ENCODE measurements at regions not wholly inside any gene's neighbourhood (a gene's known extent, or its start where the extent isn't known, plus 50 kb on each side); places are given as distances from the start of the nearest gene placed in this dataset.

DNA sequence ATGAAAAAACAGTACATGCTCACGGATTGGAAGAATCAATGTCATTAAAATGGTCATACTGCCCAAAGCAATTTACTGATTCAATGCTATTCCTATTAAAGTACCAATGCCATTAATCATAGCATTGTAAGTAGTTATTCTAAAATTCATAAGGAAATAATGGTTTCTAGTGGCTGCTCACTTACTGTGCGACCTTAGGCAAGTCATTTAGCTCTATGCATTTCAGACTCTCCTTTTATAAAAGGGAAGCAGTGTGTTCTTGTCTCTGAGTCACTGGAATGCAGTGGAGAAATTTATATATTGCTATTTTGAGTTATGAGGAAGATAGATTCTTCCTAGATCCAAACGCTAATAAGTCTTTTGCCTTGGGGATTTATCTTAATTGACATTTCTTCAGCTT is 174.8 kb downstream of the KCNA4 start:
- H3K9me3 Mint-ChIP-seq (ENCODE audit: low read depth): no peaks in the 10 kb centered on the region
- no peaks in the 10 kb centered on the region for H3K27me3 Mint-ChIP-seq (ENCODE audit: low read depth)
- H3K4me1 Mint-ChIP-seq (ENCODE audit: low read depth): no peaks in the 10 kb centered on the region
- TF ChIP-seq, protein P1, sequence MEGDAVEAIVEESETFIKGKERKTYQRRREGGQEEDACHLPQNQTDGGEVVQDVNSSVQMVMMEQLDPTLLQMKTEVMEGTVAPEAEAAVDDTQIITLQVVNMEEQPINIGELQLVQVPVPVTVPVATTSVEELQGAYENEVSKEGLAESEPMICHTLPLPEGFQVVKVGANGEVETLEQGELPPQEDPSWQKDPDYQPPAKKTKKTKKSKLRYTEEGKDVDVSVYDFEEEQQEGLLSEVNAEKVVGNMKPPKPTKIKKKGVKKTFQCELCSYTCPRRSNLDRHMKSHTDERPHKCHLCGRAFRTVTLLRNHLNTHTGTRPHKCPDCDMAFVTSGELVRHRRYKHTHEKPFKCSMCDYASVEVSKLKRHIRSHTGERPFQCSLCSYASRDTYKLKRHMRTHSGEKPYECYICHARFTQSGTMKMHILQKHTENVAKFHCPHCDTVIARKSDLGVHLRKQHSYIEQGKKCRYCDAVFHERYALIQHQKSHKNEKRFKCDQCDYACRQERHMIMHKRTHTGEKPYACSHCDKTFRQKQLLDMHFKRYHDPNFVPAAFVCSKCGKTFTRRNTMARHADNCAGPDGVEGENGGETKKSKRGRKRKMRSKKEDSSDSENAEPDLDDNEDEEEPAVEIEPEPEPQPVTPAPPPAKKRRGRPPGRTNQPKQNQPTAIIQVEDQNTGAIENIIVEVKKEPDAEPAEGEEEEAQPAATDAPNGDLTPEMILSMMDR (IDR thresholded peaks at IDR 0.05): no peak
- DNase-seq (ENCODE audit: low spot score): no peak
- H3K4me3 Mint-ChIP-seq (ENCODE audit: unreplicated experiment): no peak overlapping the region
- H3K36me3 Mint-ChIP-seq (ENCODE audit: low read depth): no peaks in the 10 kb centered on the region
- no peak overlapping the region for H3K27ac Mint-ChIP-seq (ENCODE audit: unreplicated experiment)

DNA sequence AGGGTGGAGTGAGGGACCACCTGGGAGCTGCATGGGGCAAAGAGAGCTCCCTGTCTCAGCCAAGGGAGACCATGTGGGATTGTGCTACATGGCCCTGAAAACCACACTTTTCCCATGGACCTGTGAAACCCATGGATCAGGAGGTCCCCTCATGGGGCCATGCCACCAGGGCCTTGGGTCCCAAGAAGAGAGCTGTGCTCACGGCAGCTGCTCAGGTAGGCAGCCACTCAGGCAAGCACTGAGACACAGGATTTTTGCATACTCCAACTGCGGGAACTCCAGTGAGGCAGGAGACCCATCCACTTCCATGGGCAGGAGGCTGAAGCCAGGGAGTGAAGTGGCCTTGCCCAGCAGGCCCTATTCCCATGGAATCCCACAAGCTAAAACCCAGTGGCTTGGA is 190.0 kb downstream of the KCNA4 start:
- TF ChIP-seq, protein P1 (IDR thresholded peaks at IDR 0.05): no peak
- Mint-ChIP-seq H3K36me3 (ENCODE audit: low read depth) (no peaks in the 10 kb centered on the region), H3K4me3 (ENCODE audit: unreplicated experiment) (no peak overlapping the region), H3K27ac (ENCODE audit: unreplicated experiment) (no peak overlapping the region), H3K27me3 (ENCODE audit: low read depth) (peaks cover 2% of the 10 kb centered on the region), H3K9me3 (ENCODE audit: low read depth) (peaks cover 6% of the 10 kb centered on the region), H3K4me1 (ENCODE audit: low read depth) (no peaks in the 10 kb centered on the region)
- peak; percentile 46 for DNase-seq (ENCODE audit: low spot score)

DNA sequence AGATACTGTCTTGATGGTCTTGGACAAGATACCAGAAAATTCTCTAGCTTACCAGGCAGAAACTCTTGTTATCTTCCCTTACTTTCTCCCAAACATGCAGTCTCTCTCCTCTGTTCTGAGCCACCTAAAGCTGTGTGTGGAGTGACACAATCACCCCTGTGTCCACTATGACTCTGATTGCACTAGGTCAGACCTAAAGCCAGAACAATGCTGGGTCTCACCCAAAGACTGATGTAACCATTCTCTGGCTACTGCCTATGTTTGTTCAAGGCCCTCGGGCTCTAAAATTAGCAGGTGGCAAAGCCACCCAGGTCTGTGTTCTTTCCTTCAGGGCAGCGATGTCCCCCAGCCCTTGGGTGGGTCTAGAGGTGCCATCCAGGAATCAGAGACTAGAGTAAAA is 200.5 kb downstream of the KCNA4 start:
- H3K4me1 Mint-ChIP-seq (ENCODE audit: low read depth): no peaks in the 10 kb centered on the region
- H3K27ac Mint-ChIP-seq (ENCODE audit: unreplicated experiment): no peak overlapping the region
- TF ChIP-seq, protein P1 (IDR thresholded peaks at IDR 0.05): no peak
- H3K36me3 Mint-ChIP-seq (ENCODE audit: low read depth): no peaks in the 10 kb centered on the region
- no peak for DNase-seq (ENCODE audit: low spot score)
- no peak overlapping the region for H3K4me3 Mint-ChIP-seq (ENCODE audit: unreplicated experiment)
- peaks cover 15% of the 10 kb centered on the region for H3K9me3 Mint-ChIP-seq (ENCODE audit: low read depth)
- H3K27me3 Mint-ChIP-seq (ENCODE audit: low read depth): no peaks in the 10 kb centered on the region

DNA sequence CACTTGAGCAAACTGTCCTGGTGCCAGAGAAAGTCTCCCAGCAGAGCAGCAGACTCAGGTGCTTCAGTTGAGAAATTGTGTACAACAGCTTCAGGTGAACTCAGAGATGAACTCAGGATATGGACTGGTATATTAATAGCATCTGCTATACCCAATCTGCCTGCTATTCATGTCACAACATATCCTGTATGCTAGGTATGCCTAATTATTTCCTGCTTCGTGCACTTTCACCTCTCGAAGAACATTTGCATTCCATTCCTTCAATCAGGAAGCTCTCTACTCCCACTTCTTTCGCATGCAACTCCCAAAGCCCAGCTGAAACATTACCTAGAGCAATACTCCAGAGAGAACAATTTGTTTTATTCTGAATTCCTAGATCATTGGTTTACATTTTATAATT is 207.7 kb downstream of the KCNA4 start:
- Mint-ChIP-seq H3K4me1 (ENCODE audit: low read depth) (peaks cover 3% of the 10 kb centered on the region), H3K27me3 (ENCODE audit: low read depth) (no peaks in the 10 kb centered on the region), H3K36me3 (ENCODE audit: low read depth) (no peaks in the 10 kb centered on the region), H3K27ac (ENCODE audit: unreplicated experiment) (no peak overlapping the region), H3K9me3 (ENCODE audit: low read depth) (peaks cover under 1% of the 10 kb centered on the region), H3K4me3 (ENCODE audit: unreplicated experiment) (no peak overlapping the region)
- no peak for DNase-seq (ENCODE audit: low spot score)
- TF ChIP-seq, protein P1 (IDR thresholded peaks at IDR 0.05): no peak

DNA sequence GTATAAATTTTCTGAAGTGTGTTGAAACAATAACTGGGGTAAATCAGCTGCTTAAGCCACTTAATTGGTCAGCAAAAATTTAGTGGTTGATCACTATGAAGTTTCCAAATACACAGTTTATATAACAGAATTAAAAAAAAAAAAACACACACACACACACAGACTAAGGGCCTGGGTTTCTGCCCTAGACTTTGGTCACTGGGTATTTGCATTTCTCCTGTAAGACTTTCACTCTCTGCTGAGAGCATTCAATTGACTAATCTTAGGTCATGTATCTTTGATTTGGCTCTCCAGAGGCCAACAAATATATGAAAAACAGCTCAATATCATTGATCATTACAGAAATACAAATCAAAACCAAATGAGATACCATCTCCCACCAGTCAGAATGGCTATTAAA is 214.3 kb downstream of the KCNA4 start:
- TF ChIP-seq, protein P1 (IDR thresholded peaks at IDR 0.05): no peak
- H3K27ac Mint-ChIP-seq (ENCODE audit: unreplicated experiment): no peak overlapping the region
- no peaks in the 10 kb centered on the region for H3K4me1 Mint-ChIP-seq (ENCODE audit: low read depth)
- no peaks in the 10 kb centered on the region for H3K36me3 Mint-ChIP-seq (ENCODE audit: low read depth)
- DNase-seq (ENCODE audit: low spot score): no peak
- no peak overlapping the region for H3K4me3 Mint-ChIP-seq (ENCODE audit: unreplicated experiment)
- peaks cover 3% of the 10 kb centered on the region for H3K9me3 Mint-ChIP-seq (ENCODE audit: low read depth)
- no peaks in the 10 kb centered on the region for H3K27me3 Mint-ChIP-seq (ENCODE audit: low read depth)

Data from chondrocyte (in vitro differentiated cells).